ENCODE measurements at regions not wholly inside any gene's neighbourhood (a gene's known extent, or its start where the extent isn't known, plus 50 kb on each side); places are given as distances from the start of the nearest gene placed in this dataset.

- 0% methylated on average over 3 of the region's 3 CpGs for WGBS (ENCODE audit: low lambda C conversion rate)
- Histone ChIP-seq H3K4me2 (ENCODE audit: low read depth, low read length) (no peak overlapping the region), H3K4me1 (ENCODE audit: insufficient read depth, low read length) (no peaks in the 10 kb centered on the region), H3K4me3 (replicated peaks in 1 of 3; ENCODE audit: insufficient read depth in 1 of 3, low read depth in 2 of 3, low read length in 3 of 3) (no peak overlapping the region), H3K27me3 (ENCODE audit: control insufficient read depth in 1 of 2, insufficient read depth in 2 of 2, low read length in 2 of 2) (no peaks in the 10 kb centered on the region), H3K9me3 (ENCODE audit: low read length) (no peaks in the 10 kb centered on the region), H4K20me1 (ENCODE audit: insufficient read depth, low read length) (no peaks in the 10 kb centered on the region), H2AFZ (ENCODE audit: low read length) (no peak overlapping the region), H3K9ac (ENCODE audit: insufficient read depth, low read depth, low read length) (no peak overlapping the region), H3K27ac (ENCODE audit: extremely low read length, insufficient read depth, low read length) (no peak overlapping the region), H3K79me2 (ENCODE audit: insufficient read depth, low read length) (no peaks in the 10 kb centered on the region), H3K36me3 (replicated peaks in 1 of 2; ENCODE audit: control insufficient read depth in 1 of 2, insufficient read depth in 2 of 2, low read length in 2 of 2) (no peaks in the 10 kb centered on the region)
- ATAC-seq (no peak), FAIRE-seq (no peak), DNase-seq (ENCODE audit: low spot score) (no peak)
- ChIA-PET POLR2A (no interaction called here), CTCF (ENCODE audit: low intra/inter-chr PET ratio, low total read pairs) (no interaction called here)
- intact Hi-C loops (cut with micrococcal nuclease; ENCODE audit: unreplicated experiment) (no loop called here), in situ Hi-C loops (cut with HindIII; ENCODE audit: extremely low pct_ligation_motif_present, low pct_unique_long_range_greater_than_20kb) (no loop called here)
- no peak for TF ChIP-seq TBL1XR1 (IDR thresholded peaks at IDR 0.05; ENCODE audit: borderline replicate concordance, low read length, partially characterized antibody)
- peak; percentile 26; the same call in 1 of the 2 replicates for TF ChIP-seq ZNF652 (CRISPR knock-in tag; IDR thresholded peaks at IDR 0.05; ENCODE audit: borderline replicate concordance, low read depth)
- BruUV-seq (replicated peaks) = no TSS peak
Observed at GRCh38 chr6:74857157-74857556, 348.7 kb downstream of the COL12A1 start.

DNA sequence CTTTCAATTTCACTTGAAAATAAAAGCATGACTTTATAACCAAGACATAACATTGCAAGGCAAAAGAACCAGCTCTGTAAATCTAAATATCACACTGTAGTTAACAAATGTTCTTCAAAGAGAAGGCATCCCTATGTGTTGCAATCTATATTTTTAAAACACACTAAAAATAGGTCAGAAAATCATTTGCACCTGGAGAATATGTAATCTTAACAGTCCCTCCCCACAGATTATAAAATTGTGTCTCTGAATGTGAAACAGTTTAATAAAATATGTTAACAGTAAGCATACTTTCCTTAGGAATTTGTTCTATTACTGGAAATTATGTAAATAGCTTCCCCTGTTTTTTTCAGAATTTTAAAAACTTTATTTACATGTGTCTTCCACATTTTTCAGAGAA lies 351.9 kb downstream of the COL12A1 start:
- ChIA-PET POLR2A (no interaction called here), CTCF (ENCODE audit: low intra/inter-chr PET ratio, low total read pairs) (no interaction called here)
- in situ Hi-C loops (cut with HindIII; ENCODE audit: extremely low pct_ligation_motif_present, low pct_unique_long_range_greater_than_20kb) (no loop called here), intact Hi-C loops (cut with micrococcal nuclease; ENCODE audit: unreplicated experiment) (no loop called here)
- Histone ChIP-seq H3K27me3 (ENCODE audit: control insufficient read depth in 1 of 2, insufficient read depth in 2 of 2, low read length in 2 of 2) (no peaks in the 10 kb centered on the region), H3K27ac (ENCODE audit: extremely low read length, insufficient read depth, low read length) (no peak overlapping the region), H4K20me1 (ENCODE audit: insufficient read depth, low read length) (no peaks in the 10 kb centered on the region), H3K79me2 (ENCODE audit: insufficient read depth, low read length) (no peaks in the 10 kb centered on the region), H3K9me3 (ENCODE audit: low read length) (no peaks in the 10 kb centered on the region), H3K9ac (ENCODE audit: insufficient read depth, low read depth, low read length) (no peak overlapping the region), H3K4me1 (ENCODE audit: insufficient read depth, low read length) (no peaks in the 10 kb centered on the region), H3K4me2 (ENCODE audit: low read depth, low read length) (no peak overlapping the region), H3K36me3 (replicated peaks in 1 of 2; ENCODE audit: control insufficient read depth in 1 of 2, insufficient read depth in 2 of 2, low read length in 2 of 2) (no peaks in the 10 kb centered on the region), H2AFZ (ENCODE audit: low read length) (no peak overlapping the region), H3K4me3 (replicated peaks in 1 of 3; ENCODE audit: insufficient read depth in 1 of 3, low read depth in 2 of 3, low read length in 3 of 3) (no peak overlapping the region)
- FAIRE-seq = no peak
- no TSS peak for BruUV-seq (replicated peaks)
- DNase-seq (ENCODE audit: low spot score) = no peak
- no peak for ATAC-seq
- TF ChIP-seq, protein P1, sequence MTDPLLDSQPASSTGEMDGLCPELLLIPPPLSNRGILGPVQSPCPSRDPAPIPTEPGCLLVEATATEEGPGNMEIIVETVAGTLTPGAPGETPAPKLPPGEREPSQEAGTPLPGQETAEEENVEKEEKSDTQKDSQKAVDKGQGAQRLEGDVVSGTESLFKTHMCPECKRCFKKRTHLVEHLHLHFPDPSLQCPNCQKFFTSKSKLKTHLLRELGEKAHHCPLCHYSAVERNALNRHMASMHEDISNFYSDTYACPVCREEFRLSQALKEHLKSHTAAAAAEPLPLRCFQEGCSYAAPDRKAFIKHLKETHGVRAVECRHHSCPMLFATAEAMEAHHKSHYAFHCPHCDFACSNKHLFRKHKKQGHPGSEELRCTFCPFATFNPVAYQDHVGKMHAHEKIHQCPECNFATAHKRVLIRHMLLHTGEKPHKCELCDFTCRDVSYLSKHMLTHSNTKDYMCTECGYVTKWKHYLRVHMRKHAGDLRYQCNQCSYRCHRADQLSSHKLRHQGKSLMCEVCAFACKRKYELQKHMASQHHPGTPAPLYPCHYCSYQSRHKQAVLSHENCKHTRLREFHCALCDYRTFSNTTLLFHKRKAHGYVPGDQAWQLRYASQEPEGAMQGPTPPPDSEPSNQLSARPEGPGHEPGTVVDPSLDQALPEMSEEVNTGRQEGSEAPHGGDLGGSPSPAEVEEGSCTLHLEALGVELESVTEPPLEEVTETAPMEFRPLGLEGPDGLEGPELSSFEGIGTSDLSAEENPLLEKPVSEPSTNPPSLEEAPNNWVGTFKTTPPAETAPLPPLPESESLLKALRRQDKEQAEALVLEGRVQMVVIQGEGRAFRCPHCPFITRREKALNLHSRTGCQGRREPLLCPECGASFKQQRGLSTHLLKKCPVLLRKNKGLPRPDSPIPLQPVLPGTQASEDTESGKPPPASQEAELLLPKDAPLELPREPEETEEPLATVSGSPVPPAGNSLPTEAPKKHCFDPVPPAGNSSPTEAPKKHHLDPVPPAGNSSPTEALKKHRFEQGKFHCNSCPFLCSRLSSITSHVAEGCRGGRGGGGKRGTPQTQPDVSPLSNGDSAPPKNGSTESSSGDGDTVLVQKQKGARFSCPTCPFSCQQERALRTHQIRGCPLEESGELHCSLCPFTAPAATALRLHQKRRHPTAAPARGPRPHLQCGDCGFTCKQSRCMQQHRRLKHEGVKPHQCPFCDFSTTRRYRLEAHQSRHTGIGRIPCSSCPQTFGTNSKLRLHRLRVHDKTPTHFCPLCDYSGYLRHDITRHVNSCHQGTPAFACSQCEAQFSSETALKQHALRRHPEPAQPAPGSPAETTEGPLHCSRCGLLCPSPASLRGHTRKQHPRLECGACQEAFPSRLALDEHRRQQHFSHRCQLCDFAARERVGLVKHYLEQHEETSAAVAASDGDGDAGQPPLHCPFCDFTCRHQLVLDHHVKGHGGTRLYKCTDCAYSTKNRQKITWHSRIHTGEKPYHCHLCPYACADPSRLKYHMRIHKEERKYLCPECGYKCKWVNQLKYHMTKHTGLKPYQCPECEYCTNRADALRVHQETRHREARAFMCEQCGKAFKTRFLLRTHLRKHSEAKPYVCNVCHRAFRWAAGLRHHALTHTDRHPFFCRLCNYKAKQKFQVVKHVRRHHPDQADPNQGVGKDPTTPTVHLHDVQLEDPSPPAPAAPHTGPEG (CRISPR knock-in tag; IDR thresholded peaks at IDR 0.05) = no peak
- TF ChIP-seq, protein P2, sequence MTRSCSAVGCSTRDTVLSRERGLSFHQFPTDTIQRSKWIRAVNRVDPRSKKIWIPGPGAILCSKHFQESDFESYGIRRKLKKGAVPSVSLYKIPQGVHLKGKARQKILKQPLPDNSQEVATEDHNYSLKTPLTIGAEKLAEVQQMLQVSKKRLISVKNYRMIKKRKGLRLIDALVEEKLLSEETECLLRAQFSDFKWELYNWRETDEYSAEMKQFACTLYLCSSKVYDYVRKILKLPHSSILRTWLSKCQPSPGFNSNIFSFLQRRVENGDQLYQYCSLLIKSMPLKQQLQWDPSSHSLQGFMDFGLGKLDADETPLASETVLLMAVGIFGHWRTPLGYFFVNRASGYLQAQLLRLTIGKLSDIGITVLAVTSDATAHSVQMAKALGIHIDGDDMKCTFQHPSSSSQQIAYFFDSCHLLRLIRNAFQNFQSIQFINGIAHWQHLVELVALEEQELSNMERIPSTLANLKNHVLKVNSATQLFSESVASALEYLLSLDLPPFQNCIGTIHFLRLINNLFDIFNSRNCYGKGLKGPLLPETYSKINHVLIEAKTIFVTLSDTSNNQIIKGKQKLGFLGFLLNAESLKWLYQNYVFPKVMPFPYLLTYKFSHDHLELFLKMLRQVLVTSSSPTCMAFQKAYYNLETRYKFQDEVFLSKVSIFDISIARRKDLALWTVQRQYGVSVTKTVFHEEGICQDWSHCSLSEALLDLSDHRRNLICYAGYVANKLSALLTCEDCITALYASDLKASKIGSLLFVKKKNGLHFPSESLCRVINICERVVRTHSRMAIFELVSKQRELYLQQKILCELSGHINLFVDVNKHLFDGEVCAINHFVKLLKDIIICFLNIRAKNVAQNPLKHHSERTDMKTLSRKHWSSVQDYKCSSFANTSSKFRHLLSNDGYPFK (CRISPR knock-in tag; IDR thresholded peaks at IDR 0.05; ENCODE audit: borderline replicate concordance) = no peak
- no peak for TF ChIP-seq ZNF143 (CRISPR knock-in tag; IDR thresholded peaks at IDR 0.05)
- TF ChIP-seq, protein P3, sequence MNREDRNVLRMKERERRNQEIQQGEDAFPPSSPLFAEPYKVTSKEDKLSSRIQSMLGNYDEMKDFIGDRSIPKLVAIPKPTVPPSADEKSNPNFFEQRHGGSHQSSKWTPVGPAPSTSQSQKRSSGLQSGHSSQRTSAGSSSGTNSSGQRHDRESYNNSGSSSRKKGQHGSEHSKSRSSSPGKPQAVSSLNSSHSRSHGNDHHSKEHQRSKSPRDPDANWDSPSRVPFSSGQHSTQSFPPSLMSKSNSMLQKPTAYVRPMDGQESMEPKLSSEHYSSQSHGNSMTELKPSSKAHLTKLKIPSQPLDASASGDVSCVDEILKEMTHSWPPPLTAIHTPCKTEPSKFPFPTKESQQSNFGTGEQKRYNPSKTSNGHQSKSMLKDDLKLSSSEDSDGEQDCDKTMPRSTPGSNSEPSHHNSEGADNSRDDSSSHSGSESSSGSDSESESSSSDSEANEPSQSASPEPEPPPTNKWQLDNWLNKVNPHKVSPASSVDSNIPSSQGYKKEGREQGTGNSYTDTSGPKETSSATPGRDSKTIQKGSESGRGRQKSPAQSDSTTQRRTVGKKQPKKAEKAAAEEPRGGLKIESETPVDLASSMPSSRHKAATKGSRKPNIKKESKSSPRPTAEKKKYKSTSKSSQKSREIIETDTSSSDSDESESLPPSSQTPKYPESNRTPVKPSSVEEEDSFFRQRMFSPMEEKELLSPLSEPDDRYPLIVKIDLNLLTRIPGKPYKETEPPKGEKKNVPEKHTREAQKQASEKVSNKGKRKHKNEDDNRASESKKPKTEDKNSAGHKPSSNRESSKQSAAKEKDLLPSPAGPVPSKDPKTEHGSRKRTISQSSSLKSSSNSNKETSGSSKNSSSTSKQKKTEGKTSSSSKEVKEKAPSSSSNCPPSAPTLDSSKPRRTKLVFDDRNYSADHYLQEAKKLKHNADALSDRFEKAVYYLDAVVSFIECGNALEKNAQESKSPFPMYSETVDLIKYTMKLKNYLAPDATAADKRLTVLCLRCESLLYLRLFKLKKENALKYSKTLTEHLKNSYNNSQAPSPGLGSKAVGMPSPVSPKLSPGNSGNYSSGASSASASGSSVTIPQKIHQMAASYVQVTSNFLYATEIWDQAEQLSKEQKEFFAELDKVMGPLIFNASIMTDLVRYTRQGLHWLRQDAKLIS (CRISPR knock-in tag; IDR thresholded peaks at IDR 0.05) = no peak

All from HepG2 (cell line).